LHCN-M2 (cell line): ENCODE measurements at regions not wholly inside any gene's neighbourhood (a gene's known extent, or its start where the extent isn't known, plus 50 kb on each side); places are given as distances from the start of the nearest gene placed in this dataset.

Source experiments
- DNase-seq: peaks from one replicate; pipeline ENCODE4 v3.0.0-alpha.2; 2012; ENCODE audit warnings: low read depth

GRCh38 chrX:11056322-11057176 lies 54.6 kb upstream of the HCCS start:
- DNase-seq, result no peak

GRCh38 chrX:11059933-11060332 lies 51.2 kb upstream of the HCCS start:
- peak; percentile 66 for DNase-seq
